ENCODE measurements at regions not wholly inside any gene's neighbourhood (a gene's known extent, or its start where the extent isn't known, plus 50 kb on each side); places are given as distances from the start of the nearest gene placed in this dataset.

DNA sequence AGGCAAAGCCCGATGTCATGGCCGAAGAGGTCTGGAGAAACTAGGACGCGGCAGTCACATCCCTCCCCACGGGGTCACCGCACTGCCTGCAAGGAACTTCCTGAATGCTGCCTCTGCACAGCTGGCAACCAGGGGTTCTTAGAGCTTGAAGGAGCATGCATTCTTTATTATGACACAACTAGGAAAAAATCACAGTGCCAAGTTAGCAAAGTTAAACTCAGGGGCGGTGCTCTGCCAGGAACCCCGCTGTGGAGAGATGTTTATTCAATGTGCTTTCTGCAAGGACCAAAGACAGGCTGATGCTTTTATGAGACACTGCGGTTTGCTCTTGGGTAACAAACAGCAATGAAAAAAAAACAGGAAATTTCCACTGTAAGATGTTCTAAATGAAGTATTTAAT is 287.3 kb upstream of the FOXQ1 start:
- TF ChIP-seq, protein P1, sequence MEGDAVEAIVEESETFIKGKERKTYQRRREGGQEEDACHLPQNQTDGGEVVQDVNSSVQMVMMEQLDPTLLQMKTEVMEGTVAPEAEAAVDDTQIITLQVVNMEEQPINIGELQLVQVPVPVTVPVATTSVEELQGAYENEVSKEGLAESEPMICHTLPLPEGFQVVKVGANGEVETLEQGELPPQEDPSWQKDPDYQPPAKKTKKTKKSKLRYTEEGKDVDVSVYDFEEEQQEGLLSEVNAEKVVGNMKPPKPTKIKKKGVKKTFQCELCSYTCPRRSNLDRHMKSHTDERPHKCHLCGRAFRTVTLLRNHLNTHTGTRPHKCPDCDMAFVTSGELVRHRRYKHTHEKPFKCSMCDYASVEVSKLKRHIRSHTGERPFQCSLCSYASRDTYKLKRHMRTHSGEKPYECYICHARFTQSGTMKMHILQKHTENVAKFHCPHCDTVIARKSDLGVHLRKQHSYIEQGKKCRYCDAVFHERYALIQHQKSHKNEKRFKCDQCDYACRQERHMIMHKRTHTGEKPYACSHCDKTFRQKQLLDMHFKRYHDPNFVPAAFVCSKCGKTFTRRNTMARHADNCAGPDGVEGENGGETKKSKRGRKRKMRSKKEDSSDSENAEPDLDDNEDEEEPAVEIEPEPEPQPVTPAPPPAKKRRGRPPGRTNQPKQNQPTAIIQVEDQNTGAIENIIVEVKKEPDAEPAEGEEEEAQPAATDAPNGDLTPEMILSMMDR (IDR thresholded peaks at IDR 0.05; ENCODE audit: low read depth, low read length): no peak
- no peak for TF ChIP-seq EZH2phosphoT487 (IDR thresholded peaks at IDR 0.05; ENCODE audit: low read depth)
- no peaks in the 10 kb centered on the region for H3K27me3 ChIP-seq (ENCODE audit: low read depth, low read length)
- H3K36me3 ChIP-seq (replicated peaks; ENCODE audit: low read depth, low read length): no peaks in the 10 kb centered on the region
- no peak overlapping the region for H3K9ac ChIP-seq (ENCODE audit: low read length)
- H3K4me2 ChIP-seq (ENCODE audit: low read length): no peak overlapping the region
- no peaks in the 10 kb centered on the region for H3K4me1 ChIP-seq (ENCODE audit: low read length)
- H4K20me1 ChIP-seq (ENCODE audit: insufficient read depth, low read length): no peaks in the 10 kb centered on the region
- no peak overlapping the region for H3K4me3 ChIP-seq (ENCODE audit: low read length)
- no peak overlapping the region for H2AFZ ChIP-seq (ENCODE audit: low read depth, low read length)
- H3K27ac ChIP-seq (ENCODE audit: low read length): no peak overlapping the region
- no peaks in the 10 kb centered on the region for H3K9me3 ChIP-seq (ENCODE audit: insufficient read depth, low read length)
- no peaks in the 10 kb centered on the region for H3K79me2 ChIP-seq (ENCODE audit: low read length)

DNA sequence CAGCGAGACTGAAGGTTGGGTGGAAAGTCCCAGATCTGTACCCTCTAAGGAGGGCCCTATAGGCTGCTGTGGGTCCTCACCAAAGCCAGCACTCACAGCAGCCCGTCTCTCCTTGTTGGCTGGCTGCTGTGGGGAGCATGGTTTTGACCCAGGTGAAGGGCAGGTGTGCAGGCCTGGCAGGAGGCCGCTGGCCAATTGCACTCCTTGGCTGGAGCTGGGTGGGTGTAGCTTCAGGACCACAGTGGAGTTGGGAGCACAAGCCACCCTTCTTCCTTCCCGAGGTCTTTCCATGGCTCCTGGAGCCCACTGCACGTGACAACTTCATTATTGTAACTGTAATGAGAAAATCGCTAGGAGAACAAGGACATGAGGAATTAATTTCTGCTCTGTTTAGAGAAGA is 287.7 kb upstream of the FOXQ1 start:
- no peaks in the 10 kb centered on the region for H3K36me3 ChIP-seq (replicated peaks; ENCODE audit: low read depth, low read length)
- TF ChIP-seq, protein P1 (IDR thresholded peaks at IDR 0.05; ENCODE audit: low read depth, low read length): no peak
- no peak for TF ChIP-seq EZH2phosphoT487 (IDR thresholded peaks at IDR 0.05; ENCODE audit: low read depth)
- no peaks in the 10 kb centered on the region for H4K20me1 ChIP-seq (ENCODE audit: insufficient read depth, low read length)
- H3K79me2 ChIP-seq (ENCODE audit: low read length): no peaks in the 10 kb centered on the region
- H3K9me3 ChIP-seq (ENCODE audit: insufficient read depth, low read length): no peaks in the 10 kb centered on the region
- no peak overlapping the region for H2AFZ ChIP-seq (ENCODE audit: low read depth, low read length)
- no peak overlapping the region for H3K4me3 ChIP-seq (ENCODE audit: low read length)
- H3K4me2 ChIP-seq (ENCODE audit: low read length): no peak overlapping the region
- H3K9ac ChIP-seq (ENCODE audit: low read length): no peak overlapping the region
- H3K27me3 ChIP-seq (ENCODE audit: low read depth, low read length): no peaks in the 10 kb centered on the region
- no peak overlapping the region for H3K27ac ChIP-seq (ENCODE audit: low read length)
- no peaks in the 10 kb centered on the region for H3K4me1 ChIP-seq (ENCODE audit: low read length)

DNA sequence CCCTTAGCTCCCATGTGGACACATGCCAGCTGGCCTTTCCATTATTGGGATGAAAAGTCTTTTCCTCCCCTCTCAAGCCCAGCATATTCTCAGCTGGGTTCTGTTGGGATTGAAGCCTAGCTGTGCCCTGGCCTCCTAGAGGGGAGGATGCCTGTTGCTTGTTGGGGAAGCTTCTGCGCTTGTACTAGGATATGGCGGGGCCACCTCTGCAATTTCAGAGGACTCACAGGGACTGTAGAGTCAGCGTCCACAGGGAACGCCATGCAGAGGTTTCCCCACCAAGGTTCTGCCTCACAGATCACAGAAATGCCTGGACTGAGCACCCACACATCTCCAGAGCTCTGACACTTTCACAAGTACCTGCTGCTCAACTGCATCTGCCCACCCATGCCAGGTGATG is 288.7 kb upstream of the FOXQ1 start:
- TF ChIP-seq, protein P1 (IDR thresholded peaks at IDR 0.05; ENCODE audit: low read depth, low read length): no peak
- no peak for TF ChIP-seq EZH2phosphoT487 (IDR thresholded peaks at IDR 0.05; ENCODE audit: low read depth)
- Histone ChIP-seq H3K4me2 (ENCODE audit: low read length) (no peak overlapping the region), H3K27me3 (ENCODE audit: low read depth, low read length) (no peaks in the 10 kb centered on the region)

DNA sequence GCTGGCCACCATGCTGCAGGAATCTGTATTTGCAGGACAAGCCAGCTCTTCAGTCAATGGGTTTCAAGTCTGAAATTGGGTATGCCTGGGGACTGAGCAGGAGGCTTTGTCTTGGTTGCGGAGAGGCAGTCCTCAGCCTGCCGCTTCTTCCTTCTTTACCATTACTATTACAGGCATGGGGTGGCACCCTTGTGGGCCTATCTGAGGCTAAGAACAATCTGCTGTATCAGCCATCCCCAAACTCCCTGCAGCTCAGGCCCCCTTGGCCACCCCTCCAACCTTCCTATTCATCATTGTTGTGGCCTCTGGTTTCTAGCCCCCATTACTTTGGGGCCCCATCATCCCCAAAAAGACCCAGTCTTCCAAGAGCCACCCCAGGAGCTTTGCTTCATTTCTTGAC is 289.2 kb upstream of the FOXQ1 start:
- H3K27ac ChIP-seq (ENCODE audit: low read length): no peak overlapping the region
- H3K4me3 ChIP-seq (ENCODE audit: low read length): no peak overlapping the region
- H3K4me1 ChIP-seq (ENCODE audit: low read length): no peaks in the 10 kb centered on the region
- H3K27me3 ChIP-seq (ENCODE audit: low read depth, low read length): 0 out of 2 replicates have a peak, but pooled peaks cover 3% of the 10 kb centered on the region
- H3K79me2 ChIP-seq (ENCODE audit: low read length): no peaks in the 10 kb centered on the region
- no peak overlapping the region for H3K9ac ChIP-seq (ENCODE audit: low read length)
- H2AFZ ChIP-seq (ENCODE audit: low read depth, low read length): no peak overlapping the region
- TF ChIP-seq, protein P1 (IDR thresholded peaks at IDR 0.05; ENCODE audit: low read depth, low read length): no peak
- TF ChIP-seq EZH2phosphoT487 (IDR thresholded peaks at IDR 0.05; ENCODE audit: low read depth): no peak
- no peaks in the 10 kb centered on the region for H4K20me1 ChIP-seq (ENCODE audit: insufficient read depth, low read length)
- H3K4me2 ChIP-seq (ENCODE audit: low read length): no peak overlapping the region
- no peaks in the 10 kb centered on the region for H3K36me3 ChIP-seq (replicated peaks; ENCODE audit: low read depth, low read length)
- H3K9me3 ChIP-seq (ENCODE audit: insufficient read depth, low read length): no peaks in the 10 kb centered on the region

More for the DNA sequence above, 288.7 kb upstream of the FOXQ1 start:
- H4K20me1 ChIP-seq (ENCODE audit: insufficient read depth, low read length): no peaks in the 10 kb centered on the region
- no peaks in the 10 kb centered on the region for H3K36me3 ChIP-seq (replicated peaks; ENCODE audit: low read depth, low read length)
- H3K9me3 ChIP-seq (ENCODE audit: insufficient read depth, low read length): no peaks in the 10 kb centered on the region
- H3K9ac ChIP-seq (ENCODE audit: low read length): no peak overlapping the region
- H3K27ac ChIP-seq (ENCODE audit: low read length): no peak overlapping the region
- H2AFZ ChIP-seq (ENCODE audit: low read depth, low read length): no peak overlapping the region
- H3K79me2 ChIP-seq (ENCODE audit: low read length): no peaks in the 10 kb centered on the region
- H3K4me3 ChIP-seq (ENCODE audit: low read length): no peak overlapping the region
- no peaks in the 10 kb centered on the region for H3K4me1 ChIP-seq (ENCODE audit: low read length)
